HG02798 (cell line): ENCODE measurements at regions not wholly inside any gene's neighbourhood (a gene's known extent, or its start where the extent isn't known, plus 50 kb on each side); places are given as distances from the start of the nearest gene placed in this dataset.
A peak's percentile ranks its signal among the peaks of the same experiment; 100 is the strongest.

ENCODE experiments used
- ATAC-seq: cut with Tn5 transposase; IDR thresholded peaks from one replicate; pipeline ENCODE4 v1.9.1; 2021; ENCODE audit warnings: mild to moderate bottlenecking; ENCODE audit not compliant: unreplicated experiment, poor library complexity

DNA sequence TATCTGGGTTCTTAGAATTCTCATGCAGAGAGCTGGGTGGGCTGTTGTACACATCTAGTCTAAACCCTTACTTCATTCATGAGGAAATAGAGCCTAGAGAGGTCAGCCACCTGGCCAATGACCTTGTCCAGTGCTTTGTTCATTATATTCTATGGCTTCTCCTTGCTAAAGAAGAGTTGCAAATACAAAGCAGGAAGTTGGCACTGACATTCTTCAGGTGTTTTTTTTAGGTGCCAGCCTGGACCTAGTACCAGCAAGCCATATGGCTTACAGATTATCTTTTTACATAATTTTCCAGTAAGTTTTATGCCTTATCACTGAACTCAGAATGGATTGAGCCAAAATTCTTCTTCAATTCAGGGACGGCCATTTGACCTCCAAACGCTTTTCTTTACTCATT is 54.7 kb upstream of the PGM2 start:
- ATAC-seq: no peak

DNA sequence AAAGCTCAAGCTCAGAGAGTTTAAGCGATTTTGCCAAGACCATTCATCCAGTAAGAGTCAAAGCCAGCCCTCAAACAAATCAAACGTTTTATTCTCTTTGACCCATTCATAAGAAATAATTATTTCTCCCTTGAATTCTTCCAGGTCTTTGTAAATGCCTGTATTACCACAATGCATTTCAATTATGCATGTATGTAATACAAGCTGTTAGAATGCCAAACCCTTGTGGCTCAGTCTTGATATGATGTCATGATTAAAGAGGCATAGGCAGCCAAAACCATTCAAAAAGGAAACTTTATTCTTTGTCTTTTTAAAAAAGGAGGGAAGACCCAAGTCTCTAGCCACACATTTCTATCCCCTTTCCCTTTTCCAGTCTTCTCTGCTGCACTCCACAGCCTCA is 56.5 kb upstream of the PGM2 start:
- no peak for ATAC-seq

DNA sequence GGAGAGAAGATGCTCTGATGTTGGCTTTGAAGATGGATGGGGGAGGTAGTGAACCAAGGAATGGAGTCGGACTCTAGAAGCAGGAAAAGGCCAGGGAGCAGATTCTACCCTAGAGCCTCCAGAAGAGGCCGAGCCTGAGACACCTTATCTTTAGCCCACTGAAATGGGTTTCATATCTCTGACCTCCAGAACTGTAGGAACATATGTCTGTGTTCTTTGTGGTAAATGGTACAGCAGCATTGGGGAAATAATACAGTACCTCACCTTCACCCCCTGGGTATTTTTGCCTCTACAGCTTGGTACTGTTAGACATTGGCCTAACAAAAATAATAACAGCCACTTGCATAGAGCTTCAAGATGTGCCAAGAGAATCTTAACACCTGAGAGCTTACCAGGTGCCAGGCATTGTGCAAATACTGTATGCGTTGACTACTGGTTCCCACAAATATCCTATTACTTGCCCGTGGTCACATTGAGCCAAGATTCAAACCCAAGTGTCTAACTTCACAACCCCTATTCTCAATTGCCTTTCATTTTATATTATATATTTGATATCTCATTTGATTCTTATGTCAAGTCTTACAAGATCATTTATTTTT is 57.0 kb upstream of the PGM2 start:
- no peak for ATAC-seq

GRCh38 chr4:37767546-37767945 is 58.9 kb upstream of the PGM2 start:
- ATAC-seq: no peak

DNA sequence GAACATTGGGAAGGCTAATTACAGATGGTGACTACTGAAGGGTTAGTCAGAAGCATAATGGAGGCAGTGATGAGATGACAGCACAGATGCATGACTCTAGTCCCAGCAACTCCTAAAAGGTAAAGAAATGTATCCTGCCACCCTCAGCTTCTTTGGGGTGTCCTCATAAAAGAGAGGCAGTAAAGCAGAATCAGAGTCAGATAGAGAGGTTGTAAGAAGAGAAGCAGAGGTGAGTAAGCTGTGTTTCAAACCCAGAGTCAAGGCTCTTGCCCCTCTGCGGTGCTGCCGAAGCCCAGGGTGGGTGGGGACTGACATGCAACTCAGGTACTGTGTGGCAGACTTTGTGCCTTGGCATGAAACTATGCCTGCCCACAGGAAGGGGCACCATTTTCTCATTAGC is 59.5 kb upstream of the PGM2 start:
- ATAC-seq: no peak

DNA sequence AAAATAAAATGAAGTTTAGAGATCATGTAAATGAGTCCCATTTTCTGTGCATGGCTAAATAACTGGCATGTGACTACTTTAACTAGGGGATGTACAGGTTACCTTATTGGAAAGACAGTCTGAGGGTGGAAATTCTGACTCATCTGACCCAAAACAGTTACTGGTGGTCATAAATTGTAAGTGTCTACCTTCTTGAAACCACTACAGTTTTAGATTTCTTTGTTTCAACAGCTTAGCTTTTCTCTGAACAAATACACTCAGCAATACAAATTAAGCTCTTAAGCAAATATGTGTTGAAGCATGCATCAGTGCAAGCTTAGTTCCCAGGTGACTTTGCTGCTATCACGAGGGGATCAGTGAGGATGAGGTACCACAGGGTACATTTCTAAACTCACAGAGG is 60.7 kb upstream of the PGM2 start:
- peak; percentile 41 for ATAC-seq

GRCh38 chr4:37763831-37764230 is 62.7 kb upstream of the PGM2 start:
- no peak for ATAC-seq

DNA sequence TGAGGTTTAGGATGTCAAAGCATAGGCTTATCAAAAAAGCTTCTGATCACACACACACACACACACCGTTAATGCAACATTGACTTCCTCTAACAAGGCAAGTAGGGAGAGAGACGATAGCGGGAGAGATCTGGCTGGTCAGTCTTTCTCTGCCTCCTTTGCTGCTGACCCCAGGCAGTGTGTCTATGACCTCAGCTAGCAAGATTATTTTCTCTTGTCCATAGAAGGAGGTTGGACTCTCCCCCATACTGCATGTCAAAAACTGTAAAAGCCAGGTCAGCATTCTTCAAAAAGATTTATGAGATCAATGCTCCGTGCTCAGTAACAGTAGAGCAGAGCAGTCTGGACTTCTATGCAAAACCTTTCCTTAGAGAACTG is 63.5 kb upstream of the PGM2 start:
- no peak for ATAC-seq

DNA sequence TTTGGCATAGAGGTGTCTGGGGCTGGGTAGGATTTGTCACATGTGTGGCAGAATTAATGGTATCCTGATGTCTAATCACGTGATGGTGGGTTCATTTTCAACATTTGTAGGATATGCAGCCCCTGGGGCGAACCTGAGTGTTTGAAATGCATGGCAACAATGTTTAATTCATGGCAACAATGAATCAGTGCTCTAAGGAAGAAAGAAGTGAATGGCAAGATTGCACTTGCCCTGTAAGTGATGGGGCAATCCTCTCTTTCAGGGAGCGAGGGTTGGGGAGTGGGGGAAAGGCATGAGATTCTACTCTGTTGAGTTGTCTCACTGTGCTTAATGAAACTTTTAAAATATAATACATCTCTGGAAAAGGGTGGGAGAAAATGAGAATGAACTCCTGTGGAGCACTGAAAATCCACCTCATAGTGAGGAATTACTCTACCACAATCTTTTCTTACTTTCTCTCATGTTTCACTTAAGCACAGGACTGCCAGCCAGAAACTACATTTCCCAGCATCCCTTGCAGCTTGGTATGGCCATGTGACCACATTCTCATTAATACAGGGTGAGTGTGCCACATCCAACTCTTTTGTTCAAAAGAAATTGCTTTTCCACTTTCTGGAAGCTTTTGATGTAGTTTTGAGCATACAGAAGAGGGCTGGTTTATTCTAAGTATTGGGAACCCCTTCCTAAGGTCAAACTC is 64.0 kb upstream of the PGM2 start:
- peak; percentile 46 for ATAC-seq

- no peak for ATAC-seq
Observed at GRCh38 chr4:37760840-37761239, 65.6 kb upstream of the PGM2 start.

GRCh38 chr4:37759833-37760232 is 66.7 kb upstream of the PGM2 start:
- ATAC-seq: no peak

- ATAC-seq: no peak
Observed at GRCh38 chr4:37758226-37758625, 68.3 kb upstream of the PGM2 start.

- no peak for ATAC-seq
Observed at GRCh38 chr4:37757761-37758160, 68.7 kb upstream of the PGM2 start.

DNA sequence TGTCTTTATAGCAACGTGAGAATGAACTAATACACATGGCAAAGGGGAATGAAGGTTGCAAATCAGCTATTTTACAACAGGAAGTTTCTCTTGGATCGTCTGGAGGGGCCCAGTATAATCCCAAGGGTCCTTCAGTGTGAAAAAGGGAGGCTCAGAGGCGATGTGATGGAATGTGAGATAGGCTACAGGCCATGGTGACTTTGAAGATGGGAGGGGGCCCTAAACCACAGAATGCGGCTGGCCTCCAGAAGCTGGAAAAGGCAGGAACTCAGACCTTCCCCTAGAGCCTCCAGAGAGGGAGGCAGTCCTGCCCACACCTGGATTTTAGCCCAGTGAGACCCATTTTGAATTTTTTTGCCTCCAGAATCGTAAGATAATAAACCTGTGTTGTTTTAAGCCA is 69.4 kb upstream of the PGM2 start:
- no peak for ATAC-seq

DNA sequence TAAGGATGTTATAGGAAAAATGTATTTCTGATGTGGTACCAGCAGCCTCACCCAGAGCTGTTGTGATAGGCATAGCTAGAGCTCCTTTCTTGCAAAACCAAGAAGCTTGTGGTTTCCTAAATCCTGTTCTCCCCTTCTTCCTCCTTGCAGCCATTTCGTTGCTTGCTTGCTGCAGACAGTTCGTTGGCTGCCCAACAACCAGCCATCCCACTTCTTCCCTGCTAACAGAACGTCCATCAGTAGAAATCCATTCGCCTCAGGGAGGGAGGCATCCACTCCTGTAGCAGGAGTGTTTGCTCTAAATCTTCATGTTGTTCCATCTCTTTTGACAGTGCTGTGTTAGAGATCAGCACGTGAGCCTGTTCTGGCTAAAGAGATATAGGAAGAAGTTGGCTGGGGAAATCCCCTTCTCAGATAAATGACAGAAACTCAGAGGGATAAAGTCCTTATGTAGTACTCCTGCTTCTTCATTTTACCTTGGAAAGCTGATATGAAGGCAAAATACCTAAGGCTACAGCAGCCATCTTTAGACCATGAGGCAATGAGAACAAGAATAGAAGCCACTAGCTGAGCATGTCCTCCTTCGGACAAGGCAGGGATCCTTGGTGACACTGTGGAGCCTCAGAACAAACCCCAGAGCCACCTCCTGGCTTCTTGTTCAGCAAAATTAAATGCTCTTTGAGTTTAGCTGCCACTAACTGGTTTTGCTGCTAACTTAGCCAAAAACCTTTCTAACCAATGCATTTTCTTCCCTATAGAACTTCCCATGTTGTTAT is 68.4 kb upstream of the RELL1 start:
- no peak for ATAC-seq

DNA sequence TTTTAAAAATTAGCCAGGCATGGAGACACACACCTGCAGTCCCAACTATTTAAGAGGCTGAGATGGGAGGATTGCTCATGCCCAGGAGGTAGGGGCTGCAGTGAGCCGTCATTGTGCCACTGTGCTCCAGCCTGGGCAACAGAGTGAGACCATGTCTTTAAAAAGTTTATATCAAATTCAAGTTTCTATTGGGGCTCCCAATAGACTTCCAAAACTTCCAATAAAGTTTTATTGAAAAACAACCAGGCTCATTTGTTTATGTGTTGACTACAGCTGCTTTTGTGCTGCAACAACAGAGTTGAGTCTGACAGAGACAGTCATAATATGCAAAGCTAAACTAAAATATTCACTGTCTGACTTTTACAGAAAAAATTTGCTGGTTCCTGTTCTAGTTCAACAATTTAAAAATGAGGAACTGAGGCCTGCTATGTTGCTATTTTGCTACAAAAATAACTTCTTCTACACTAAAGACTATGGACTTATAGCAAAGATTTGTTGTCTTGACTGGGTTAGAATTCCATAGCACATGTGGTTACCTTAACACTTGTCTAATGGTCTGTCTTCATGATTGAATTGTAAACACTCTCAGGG is 63.3 kb upstream of the RELL1 start:
- ATAC-seq: peak; percentile 29

DNA sequence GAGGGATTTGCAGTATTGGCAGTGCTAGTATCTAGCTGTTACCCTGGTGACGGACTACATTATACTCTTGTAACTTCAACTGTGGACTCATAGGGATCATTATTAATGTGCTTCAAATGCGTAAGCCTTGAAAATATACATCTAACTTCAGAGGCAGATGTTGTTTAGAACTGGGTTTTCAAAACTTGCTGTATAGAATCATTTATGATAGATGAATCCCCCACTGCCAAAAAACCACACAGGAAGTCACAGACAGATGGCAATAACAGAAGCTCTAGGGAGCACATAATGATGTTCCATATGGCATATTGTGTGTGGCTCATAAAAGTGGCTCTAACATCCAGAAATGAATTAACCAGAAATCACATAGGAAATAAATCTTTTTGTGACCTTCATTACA is 62.3 kb upstream of the RELL1 start:
- ATAC-seq: no peak

GRCh38 chr4:37747772-37748330 is 61.7 kb upstream of the RELL1 start:
- ATAC-seq: no peak

GRCh38 chr4:37746852-37747251 is 60.7 kb upstream of the RELL1 start:
- ATAC-seq: peak; percentile 47

DNA sequence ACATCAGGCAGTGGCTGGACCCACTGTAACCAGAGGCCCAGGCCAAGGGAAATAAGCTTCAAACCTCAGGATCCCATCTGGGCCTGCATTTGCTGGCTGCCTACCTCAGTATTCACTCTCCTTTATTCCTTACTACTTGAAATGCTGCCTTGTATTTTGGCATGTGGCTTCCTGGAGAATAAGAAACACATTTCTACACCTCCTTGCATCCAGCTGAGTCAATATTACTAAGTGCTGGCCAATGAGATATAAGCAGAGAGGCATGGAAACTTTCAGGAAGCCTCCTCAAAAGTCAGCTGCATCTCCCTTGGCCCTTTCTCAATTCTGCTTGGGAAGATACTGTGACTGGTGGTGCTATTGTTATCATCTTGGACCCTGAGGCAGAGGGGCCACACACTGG is 59.8 kb upstream of the RELL1 start:
- ATAC-seq: no peak

GRCh38 chr4:37742149-37742548 is 56.0 kb upstream of the RELL1 start:
- no peak for ATAC-seq
